HL-60 (cell line): ENCODE measurements at regions not wholly inside any gene's neighbourhood (a gene's known extent, or its start where the extent isn't known, plus 50 kb on each side); places are given as distances from the start of the nearest gene placed in this dataset.

Source experiments
- GABPA ChIP-seq: IDR thresholded peaks from 2 replicates; pipeline ENCODE4 v1.6.1; 2012; ENCODE audit warnings: low read depth
- POLR2AphosphoS5 ChIP-seq: IDR thresholded peaks from 2 replicates; pipeline ENCODE4 v1.6.1; 2012; ENCODE audit warnings: low read depth
- SPI1 ChIP-seq: IDR thresholded peaks from 2 replicates; pipeline ENCODE4 v1.6.1; 2012; ENCODE audit warnings: low read depth, mild to moderate bottlenecking, borderline replicate concordance
- TF ChIP-seq, protein P1 (sequence below): IDR thresholded peaks from one replicate; pipeline ENCODE4 v1.5.1; 2011; ENCODE audit warnings: low read length, control low read depth, inconsistent platforms; ENCODE audit not compliant: insufficient read depth

DNA sequence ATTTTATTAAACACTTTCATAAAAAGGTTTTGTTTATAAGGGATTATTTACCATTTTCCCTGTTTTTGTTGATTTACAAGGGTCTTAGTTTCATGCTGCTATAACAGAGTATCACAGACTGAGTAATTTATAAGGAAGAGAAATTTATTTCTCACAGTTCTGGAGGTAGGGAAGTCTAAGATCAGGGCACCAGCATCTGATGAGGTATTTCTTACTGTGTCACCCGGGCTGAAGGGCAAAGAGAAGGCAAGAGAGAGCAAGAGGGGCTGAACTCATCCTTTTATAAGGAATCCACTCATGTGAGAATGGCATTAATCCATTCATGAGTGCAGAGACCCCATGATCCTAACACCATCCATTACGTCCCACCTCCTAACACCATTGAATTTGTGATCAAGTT is 160.0 kb upstream of the SLC39A10 start:
- TF ChIP-seq POLR2AphosphoS5 (no peak), SPI1 (no peak), GABPA (no peak)
- TF ChIP-seq, protein P1, sequence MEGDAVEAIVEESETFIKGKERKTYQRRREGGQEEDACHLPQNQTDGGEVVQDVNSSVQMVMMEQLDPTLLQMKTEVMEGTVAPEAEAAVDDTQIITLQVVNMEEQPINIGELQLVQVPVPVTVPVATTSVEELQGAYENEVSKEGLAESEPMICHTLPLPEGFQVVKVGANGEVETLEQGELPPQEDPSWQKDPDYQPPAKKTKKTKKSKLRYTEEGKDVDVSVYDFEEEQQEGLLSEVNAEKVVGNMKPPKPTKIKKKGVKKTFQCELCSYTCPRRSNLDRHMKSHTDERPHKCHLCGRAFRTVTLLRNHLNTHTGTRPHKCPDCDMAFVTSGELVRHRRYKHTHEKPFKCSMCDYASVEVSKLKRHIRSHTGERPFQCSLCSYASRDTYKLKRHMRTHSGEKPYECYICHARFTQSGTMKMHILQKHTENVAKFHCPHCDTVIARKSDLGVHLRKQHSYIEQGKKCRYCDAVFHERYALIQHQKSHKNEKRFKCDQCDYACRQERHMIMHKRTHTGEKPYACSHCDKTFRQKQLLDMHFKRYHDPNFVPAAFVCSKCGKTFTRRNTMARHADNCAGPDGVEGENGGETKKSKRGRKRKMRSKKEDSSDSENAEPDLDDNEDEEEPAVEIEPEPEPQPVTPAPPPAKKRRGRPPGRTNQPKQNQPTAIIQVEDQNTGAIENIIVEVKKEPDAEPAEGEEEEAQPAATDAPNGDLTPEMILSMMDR = no peak
